Umbilical cord (tissue), 1 donor: ENCODE measurements at regions not wholly inside any gene's neighbourhood (a gene's known extent, or its start where the extent isn't known, plus 50 kb on each side); places are given as distances from the start of the nearest gene placed in this dataset.
"Not testable (repeated sequence)": the region's sequence is repeated elsewhere in the genome, so short reads cannot be mapped to it uniquely, and the experiment has no call there.

Source experiments
- DNase-seq: peaks from one replicate; pipeline ENCODE4 v3.0.0-alpha.2; 2015; ENCODE audit warnings: low spot score

DNA sequence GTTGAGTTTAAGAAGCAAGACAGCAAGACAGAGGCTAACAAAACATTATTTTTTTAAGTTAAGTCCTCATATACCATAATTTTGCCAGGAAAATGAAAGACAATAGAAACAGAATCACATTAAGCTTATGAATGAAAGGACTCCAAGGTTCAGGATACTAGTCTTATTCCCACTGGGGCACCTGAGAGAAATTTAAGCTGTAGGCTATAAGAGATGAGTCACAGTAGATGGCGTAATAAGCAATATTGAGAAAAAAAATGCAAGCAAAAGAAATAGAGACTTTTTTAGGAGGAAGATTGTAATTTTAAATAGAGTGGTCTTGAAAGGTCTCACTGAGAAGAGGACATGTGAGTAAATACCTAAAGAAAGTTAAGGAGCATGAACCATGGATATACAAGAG lies 57.1 kb upstream of the KIF2B start:
- no peak for DNase-seq

DNA sequence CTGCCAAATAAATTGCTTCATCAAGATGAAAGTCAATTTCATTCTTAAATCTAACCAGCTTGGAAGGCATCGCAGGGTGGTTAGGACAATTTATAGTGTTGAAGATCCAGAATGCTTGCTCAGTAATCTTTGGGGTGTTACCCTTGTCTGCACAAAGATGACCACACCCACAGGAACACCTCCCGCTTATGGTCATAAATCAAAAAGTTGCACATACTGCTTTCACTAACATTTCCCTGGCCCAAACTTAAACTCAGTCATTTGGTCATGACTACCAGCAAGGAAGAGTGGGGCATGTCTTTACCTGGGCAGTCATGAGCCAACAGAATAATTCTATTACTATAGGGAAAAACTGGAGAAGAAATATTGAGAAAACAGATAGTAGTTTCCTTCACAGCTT lies 57.6 kb upstream of the KIF2B start:
- no peak for DNase-seq

DNA sequence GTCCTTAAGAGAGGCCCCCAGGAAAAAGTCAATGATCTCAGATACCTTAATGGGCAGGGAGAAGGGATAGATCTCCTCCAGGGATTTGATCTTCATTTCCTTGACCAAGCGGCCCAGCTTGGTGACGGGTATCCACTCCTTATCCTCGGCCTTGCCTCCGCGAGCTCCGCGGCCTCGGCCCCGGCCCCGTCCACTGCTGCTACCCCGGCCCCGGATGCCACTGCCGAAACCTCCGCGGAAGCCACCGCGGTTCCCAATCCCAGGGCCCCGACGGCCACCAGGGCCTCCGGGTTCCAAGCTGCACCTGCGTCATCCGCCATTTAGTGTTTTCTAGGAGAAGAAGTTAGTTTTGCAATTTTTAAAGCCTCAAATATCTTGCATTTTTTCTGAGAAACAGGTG lies 65.2 kb upstream of the KIF2B start:
- no peak for DNase-seq

DNA sequence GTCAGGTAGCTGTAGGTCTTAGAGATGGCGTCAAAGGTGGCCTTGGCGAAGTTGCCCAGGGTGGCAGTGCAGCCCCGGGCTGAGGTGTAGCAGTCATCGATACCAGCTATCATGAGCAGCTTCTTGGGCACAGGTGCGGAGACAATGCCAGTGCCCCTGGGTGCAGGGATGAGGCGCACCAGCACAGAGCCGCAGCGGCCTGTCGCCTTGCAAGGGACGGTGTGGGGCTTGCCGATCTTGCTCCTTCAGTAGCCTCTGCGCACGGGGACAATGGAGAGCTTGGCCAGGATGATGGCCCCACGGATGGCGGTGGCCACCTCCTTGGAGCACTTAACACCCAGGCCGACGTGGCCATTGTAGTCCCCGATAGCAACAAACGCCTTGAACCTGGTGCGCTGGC lies 65.6 kb upstream of the KIF2B start:
- DNase-seq: not testable (repeated sequence)

DNA sequence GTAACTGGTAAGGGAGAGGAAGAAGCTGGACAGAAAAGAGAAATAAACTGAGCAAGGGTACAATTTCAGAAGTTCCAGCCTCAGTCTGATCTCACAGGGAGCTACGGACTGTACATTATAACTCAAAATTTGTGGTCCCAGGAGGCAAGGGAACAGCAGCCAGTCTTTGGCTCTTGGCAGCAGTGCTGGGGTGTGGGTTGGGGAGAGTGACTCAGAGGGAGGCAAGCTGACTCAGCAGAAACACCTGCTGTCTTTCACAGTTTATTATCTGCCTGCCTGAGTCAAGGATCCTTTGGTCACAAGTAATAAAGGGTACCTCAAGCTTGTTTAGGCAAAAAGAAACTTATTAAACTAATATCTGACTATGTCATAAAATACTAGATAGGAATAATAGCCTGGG lies 73.5 kb upstream of the KIF2B start:
- DNase-seq: peak; percentile 26

DNA sequence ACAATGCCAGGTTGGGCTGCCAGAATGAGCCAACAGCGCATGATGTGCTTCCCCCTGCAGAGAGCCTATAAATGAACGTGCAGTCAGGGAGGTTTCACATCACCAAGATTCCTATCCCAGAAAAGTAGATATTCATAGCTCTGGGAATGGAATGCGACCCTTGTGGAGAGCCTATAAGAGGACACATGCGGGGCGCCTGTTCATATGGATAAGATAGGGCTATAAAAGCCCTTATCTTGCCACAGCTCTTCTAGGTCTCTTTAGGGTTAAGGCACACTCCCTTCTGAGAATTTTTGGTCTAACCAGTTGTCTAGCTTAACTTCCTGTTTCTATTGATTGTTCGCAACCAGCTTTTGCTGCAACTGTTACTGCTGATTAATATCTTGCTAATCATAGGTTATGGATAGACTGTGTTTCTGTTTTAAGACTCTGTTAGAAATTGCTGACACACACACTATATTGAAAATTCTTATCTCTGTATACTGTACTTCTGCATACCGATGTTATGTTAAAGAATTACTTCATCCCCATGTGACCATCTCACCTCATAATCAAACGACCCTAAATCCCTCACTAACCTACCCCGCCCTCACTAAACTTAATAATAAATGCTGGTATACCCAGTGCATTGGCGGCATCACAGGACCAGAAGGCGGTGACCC lies 74.4 kb upstream of the KIF2B start:
- DNase-seq: not testable (repeated sequence)

DNA sequence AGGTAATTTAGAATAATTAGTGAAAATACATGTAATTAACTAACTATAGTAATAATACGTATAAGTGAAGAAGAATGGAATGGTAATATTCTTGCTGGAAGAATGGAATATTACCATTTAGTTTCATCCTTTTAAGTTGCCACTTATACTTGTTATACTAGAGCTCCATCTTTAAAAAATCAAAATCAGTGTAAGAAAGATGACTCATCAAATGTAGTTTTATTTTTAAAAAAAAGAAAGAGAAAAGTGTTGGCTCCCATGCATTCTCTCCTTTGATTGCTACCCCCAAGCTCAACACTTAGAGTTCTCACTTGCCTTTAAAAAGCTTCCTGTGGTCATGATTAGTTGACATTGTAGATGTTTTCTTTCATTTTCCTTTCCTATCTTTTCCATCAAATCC lies 82.4 kb upstream of the KIF2B start:
- no peak for DNase-seq

DNA sequence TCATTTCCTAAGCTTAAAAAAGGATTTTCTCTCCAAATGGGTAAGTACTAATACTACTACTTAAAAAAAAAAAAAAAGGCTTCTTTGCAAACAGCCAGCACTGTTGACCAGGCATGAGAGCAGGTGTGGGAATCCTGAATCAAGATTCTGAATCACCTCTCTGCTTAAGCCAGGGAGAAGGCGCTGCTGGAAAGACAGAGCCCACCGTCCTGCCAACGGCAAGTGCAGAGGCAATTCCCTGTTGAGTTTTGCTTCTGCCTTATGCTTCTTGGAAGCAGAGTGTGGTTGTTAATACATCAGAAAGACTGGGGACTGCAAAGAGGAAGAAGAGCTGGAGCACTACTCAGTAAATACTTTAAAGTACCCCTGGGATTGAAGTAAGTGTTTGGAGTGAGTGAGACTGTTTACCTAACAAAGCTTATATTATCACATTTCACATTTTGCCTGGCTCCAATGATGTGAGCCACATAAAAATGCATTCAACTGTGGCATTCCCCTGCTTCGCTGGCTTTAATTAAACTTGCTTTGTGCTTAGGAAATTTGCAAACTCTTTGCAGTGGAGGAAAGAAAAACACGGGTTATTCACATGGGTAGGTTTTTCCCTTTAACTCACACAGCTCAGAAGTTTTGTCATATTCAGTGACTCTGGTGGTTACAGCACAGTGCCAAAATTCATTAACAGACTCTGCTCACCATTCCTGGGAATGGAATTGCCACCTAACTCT lies 86.0 kb upstream of the KIF2B start:
- no peak for DNase-seq

DNA sequence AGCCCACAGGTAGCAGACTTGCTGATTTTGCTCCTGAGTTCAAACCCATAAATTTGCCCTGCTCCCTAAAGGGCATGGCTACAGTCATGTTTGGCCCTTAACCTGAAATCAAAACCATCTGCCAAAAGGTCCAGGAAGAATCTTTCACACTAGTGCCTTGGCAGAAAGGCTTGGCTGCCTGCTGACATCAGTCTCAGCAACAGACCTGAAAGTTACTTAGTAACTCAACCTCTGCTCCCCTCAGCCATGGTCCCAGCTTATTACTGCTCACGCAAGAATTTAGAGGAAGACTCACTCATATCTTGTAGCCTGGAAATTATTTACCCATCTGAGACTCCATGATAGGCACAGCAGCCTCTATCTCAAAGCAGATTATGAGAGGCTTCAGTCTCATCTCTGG lies 98.0 kb upstream of the KIF2B start:
- no peak for DNase-seq

DNA sequence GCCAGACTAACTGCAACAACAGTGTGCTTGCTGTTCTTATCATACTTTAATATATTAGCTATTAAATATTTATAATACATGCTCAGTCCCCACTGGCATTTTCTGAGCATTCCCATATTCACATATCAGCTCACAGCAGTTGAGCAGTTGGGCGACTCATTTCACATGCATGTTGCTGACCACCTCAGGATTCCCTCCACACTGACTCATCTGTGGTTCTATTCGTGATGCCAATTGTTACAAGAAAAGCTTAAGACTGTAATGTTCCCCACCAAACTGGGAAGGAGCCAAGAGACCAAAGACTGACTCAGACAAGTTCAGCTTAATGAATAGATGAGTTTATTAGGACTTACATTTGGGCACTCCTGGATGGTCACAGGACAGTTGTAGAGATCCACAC lies 100.3 kb upstream of the KIF2B start:
- peak; percentile 67 for DNase-seq

DNA sequence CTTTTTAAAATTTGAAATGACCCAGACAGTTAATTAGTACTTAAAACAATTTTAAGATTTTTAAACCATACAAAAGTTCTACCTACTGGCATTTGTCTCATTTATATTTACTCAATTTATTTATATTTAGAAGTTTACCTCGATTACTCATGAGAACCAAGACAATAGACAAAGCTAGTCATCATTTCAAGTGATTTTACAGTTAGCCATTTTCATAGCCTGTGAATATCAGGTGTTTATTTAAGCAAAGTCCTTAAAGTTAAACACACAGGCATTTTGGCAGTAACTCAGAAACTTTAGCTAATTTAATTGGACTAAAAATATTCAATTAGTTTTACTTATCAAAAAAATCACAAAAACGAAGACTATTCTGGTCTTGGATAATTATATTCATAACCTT lies 101.6 kb upstream of the KIF2B start:
- DNase-seq: no peak

DNA sequence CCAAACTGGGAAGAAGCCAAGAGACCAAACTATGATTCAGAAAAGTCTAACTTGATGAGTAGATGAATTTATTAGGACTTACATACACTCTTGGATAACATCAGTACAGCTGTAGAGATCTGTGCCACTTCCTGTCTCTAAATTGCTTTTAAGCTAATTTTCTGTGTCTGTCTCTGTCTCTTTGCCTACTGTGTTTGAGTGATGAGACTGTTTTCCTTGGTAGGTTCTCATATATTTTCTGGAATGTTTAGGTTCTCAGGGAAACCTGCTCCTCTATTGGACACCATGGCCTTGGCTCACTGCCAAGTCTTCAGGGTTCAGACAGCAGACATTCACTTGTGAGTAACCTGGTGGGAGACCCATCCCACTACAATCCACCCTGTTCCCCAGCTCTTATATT lies 103.5 kb upstream of the KIF2B start:
- no peak for DNase-seq

DNA sequence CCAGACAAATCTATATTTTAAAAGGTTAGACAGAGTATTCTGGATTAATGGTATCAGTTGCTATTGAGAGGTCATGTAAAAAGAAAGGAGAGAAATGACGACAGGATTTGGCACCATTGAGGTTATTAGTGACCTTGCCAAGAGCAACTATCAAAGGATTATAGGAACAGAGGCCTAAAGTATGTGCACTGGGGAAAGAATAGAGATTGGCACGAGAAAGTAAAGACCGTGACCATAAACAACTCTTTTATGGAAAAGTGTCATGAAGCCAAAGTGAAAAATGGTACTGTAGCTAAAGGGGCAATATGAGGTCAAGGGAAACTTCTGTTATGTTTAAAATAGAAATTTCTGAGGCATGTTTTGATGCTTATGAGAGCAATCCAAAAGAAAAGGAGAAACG lies 115.2 kb upstream of the KIF2B start:
- peak; percentile 53 for DNase-seq

DNA sequence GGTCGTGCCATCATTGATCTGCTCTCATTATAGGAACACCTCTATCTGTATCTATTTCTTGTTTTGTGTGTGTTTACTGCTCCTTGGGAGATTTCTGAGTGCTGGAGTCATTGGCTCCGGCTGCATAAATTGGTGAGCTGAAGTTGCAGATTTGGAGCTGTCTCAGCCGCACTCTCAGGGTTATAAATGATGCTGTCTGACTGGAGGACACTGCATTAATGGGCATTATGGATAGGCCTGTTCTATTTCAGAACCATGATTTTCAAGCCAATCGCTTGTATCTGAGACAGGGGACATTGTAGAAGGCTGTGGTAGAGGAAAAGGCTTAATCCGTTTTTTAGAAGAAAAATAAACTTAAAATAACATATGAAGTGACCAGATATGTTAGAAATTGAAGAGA lies 126.4 kb upstream of the KIF2B start:
- DNase-seq: peak; percentile 72

DNA sequence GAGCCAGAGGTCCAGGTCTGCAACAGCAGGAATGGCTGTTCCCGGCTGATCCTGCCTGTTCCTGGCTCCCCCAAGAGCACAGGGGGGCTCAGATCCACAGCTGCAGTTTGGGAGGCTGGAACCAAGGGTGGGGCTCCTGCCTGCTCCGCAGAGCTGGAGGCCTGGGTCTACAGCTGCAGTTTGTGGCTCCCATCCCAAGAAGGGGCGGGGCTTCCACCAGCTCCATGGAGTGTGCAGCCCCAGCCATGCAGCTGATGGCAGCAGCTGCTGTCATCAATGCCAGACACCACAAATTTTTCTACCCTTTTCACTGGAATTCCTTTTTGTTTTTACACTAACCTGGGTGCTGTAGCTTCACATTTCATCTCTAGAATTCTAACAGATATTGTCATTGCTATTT lies 135.4 kb upstream of the KIF2B start:
- DNase-seq: no peak

DNA sequence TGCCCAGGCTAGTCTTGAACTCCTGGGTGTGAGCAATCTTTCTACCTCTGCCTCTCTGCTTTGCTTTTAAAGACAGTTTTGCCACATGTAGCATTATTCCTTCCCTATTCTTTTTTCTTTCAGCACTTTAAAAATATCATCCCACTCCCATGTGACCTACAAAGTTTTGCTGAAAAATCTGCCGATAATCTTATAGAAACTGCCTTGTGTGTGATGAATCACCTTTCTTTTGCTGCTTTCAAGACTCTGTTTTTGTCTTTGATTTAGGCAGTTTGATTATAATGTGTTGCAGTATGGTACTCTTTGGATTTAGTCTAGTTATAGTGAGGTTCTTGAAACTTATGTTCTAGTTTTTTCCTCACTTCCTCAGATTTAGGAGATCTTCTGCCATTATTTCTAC lies 142.0 kb upstream of the KIF2B start:
- no peak for DNase-seq

DNA sequence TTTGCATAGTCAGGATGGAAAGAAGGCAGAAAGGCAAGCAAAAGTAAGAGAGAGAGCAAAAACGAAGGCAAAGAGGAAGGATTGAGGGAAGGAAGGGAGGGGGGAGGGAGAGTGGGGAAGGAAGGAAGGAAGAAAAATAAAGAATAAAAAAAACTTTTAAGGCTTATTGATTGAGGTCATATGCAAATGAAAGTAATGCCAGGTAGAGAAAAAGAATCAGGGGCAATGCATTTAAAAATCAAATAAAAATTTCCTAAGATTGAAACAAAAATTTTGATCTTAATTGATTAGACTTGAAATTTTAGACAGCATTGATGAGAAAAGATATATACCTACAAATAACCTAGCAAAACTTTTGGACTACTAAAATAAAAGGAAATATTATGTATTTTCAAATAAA lies 153.9 kb upstream of the KIF2B start:
- DNase-seq: no peak

DNA sequence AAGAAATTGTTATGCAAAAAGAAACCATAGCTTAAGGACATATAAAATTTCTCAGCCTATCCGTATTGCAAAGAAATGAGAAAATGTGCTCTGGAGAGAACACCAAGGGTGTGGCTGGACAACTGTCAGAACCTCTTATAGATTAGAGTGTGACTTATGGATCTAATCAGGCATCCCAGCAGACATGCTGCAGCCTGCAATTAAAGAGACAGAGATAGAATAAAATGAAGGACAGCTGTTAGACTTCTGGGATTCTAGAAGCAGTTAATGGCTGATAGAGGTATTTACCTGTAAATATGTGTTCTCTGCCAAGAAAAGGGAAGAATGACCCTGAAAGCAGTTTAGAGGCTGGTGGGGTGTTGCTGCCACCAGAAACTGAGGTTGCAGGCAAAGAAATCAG lies 160.1 kb upstream of the KIF2B start:
- DNase-seq: peak; percentile 46

DNA sequence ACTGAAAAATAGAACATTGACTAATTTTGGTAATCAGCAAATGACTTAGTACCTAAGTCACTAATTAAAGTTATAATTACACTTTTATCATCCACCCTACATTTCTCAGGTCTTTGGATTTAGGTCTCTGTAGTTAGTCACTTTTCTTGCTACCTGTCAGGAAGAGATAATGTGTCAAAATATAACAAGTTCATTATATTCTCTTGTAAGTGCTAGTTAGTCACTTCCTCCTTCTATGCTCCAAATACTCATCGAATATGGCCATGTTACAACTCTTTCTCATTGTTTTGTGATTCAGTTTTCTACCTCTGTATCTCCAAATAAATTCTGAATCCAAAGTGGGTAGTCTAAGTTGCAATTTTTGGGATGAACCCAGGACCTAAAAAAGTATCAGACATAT lies 163.5 kb upstream of the KIF2B start:
- no peak for DNase-seq

DNA sequence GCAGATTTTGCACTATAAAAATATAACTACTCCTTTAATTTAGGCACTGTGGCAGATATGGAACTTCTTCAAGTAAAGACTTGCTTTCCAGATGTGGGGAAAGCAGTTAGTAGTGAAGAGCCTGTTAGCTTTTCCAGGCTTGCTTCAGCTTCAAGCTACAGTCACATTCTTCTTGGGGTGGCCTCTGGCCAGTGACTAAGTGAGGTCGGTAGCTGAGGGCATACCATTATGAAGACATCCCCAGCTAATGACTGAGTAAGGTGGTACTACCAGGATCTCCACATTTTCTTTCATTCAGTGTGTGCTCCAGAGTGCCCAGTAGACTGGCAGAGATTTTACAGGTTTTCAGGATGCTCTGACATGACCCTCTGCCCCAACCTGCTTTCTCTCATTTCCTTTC lies 167.1 kb upstream of the KIF2B start:
- DNase-seq: peak; percentile 0

DNA sequence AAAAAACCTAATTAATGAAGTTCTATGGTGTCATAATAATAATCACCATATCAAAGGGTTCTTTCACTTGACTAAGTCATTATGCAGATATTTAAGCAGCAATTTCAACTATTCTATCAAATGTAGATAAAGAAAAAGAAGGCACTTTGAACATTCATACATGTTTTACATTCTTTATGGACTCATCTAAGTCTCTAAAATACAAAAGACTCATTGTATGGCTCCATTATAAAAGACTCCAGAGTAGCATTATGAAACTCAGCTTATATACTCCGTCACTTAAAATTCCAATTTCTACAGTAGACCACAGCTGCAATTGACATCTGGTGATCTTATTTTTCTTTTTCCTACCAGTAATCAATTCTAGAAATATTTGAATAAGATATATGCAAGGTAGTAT lies 173.5 kb upstream of the KIF2B start:
- DNase-seq: no peak

DNA sequence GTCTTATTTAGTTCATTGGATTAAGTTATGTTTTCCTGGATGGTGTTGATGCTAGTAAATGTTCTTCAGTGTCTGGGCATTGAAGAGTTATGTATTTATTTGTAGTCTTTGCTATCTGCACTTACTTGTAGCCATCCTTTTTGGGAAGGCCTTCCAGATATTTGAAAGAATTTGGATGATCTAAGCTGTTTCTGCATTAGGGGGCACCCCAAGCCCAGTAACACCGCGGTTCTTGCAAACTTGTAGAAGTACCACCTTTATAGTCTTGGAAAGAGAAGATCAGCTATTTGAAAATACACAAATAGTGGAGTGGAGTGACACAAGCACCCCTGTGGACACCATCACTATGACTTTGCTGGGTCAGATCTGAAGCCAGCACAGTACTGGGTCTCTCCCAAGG lies 175.9 kb upstream of the KIF2B start:
- DNase-seq: no peak

DNA sequence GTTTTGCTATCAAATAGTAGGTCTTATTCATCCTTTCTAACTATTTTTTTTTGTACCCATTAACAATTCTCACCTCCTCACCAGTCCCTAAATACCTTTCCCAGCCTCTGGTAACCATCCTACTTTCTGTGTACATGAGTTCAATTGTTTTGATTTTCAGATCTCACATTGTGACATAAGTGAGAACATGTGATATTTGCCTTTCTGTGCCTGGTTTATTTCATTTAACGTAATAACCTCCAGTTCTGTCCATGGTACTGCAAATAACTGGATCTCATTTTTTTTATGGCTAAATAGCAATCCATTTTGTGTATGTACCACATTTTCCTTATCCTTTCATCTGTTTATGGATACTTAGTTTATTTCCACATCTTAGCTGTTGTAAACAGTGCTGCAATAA lies 181.9 kb upstream of the KIF2B start:
- no peak for DNase-seq

DNA sequence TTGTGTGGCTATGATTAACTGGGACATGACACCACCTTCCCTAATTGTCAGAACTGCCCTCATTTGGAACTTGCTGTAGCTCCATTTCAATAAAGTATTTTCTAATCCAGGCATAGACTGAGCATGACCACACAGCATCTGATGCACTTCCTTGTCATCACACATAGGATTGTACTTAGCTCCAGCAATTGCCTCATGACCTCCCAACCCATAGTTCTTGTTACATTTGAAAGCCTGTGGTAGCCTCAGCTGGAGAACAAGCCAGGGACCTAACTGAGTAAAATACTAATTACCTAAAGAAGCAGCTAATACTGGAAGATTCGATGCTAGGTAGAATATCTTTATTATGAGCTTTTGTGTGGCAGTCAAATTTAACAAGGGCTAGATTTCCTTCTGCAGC lies 187.3 kb upstream of the KIF2B start:
- DNase-seq: no peak
